Coronary artery (tissue), 2 donors: ENCODE measurements at regions not wholly inside any gene's neighbourhood (a gene's known extent, or its start where the extent isn't known, plus 50 kb on each side); places are given as distances from the start of the nearest gene placed in this dataset.

ENCODE experiments used
- DNase-seq: peaks from one replicate; pipeline ENCODE4 v3.0.0-alpha.2; 2017; ENCODE audit warnings: low spot score
- H3K27ac ChIP-seq, 2 donors: fragments of 200-600 bp; sonication (generic); one replicate each; pipeline ENCODE4 v1.5.1; 2016 to 2019
- H3K4me3 ChIP-seq: fragments of 200-600 bp; sonication (generic); 2 replicates; pipeline ENCODE4 v1.5.1; 2016; ENCODE audit warnings: mild to moderate bottlenecking, moderate library complexity
- TF ChIP-seq, protein P1 (sequence below): fragments of 200-600 bp; sonication (generic); IDR thresholded peaks from one replicate; pipeline ENCODE4 v1.5.1; 2019; ENCODE audit warnings: antibody characterized with exemption

DNA sequence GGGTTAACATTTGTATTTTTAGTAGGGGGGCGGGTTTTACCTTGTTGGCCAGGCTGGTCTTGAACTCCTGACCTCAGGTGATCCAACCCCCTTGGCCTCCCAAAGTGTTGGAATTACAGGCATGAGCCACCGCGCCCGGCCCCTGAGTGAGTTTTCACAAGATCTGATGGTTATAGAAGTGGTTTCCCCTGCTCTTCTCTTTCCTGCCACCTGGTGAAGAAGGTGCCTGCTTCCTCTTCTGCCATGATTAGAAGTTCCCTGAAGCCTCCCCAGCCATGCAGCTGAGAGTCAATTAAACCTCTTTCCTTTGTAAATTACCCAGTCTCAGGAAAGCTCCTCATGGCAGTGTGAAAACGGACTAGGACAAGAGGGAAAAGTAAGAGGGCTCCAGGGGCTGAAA lies 259.1 kb upstream of the PLET1 start:
- Histone ChIP-seq H3K27ac (no peak overlapping the region), H3K4me3 (no peak overlapping the region)
- DNase-seq, result no peak
- TF ChIP-seq, protein P1, sequence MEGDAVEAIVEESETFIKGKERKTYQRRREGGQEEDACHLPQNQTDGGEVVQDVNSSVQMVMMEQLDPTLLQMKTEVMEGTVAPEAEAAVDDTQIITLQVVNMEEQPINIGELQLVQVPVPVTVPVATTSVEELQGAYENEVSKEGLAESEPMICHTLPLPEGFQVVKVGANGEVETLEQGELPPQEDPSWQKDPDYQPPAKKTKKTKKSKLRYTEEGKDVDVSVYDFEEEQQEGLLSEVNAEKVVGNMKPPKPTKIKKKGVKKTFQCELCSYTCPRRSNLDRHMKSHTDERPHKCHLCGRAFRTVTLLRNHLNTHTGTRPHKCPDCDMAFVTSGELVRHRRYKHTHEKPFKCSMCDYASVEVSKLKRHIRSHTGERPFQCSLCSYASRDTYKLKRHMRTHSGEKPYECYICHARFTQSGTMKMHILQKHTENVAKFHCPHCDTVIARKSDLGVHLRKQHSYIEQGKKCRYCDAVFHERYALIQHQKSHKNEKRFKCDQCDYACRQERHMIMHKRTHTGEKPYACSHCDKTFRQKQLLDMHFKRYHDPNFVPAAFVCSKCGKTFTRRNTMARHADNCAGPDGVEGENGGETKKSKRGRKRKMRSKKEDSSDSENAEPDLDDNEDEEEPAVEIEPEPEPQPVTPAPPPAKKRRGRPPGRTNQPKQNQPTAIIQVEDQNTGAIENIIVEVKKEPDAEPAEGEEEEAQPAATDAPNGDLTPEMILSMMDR, result no peak

DNA sequence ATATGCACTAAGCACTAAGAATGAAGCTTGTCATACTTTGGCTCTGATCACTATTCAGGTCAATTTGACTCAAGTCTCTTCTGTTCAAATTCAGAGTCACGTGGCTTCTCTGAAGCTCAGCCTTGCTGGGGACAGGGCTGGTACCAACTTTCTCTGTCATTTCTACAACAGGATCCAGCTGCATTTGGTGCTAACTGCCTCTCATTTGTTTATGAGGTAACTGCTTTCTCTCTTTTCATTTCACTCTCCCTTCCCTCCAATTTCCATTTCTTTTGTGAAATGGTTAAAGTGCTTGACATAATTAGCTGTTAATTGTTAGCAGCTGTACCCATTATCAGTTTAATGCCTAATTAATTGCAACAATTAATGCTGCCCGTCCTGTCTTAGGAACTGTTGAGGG lies 259.7 kb upstream of the PLET1 start:
- TF ChIP-seq, protein P1, result no peak
- DNase-seq, result no peak
- no peak overlapping the region for H3K4me3 ChIP-seq
- H3K27ac ChIP-seq, result no peak overlapping the region

DNA sequence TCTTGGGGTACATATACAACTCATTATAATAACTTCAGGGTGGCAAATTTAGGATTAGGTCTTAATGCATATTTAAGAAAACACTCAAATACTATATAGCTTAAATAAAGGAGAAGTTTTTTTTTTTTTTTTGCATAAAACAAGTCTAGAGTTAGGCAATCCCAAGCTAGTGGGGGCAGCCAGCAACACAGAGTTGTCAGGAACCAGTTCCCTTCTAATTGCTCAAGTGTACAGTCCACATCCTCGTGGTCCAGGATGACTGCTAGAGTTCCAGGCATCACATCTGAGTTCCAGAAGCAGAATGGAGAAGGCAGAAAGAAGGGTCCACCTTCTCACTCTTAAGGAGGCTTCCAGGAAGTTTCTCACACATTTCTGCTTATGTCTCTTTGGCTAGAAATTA lies 261.9 kb upstream of the PLET1 start:
- Histone ChIP-seq H3K27ac (no peak overlapping the region), H3K4me3 (no peak overlapping the region)
- DNase-seq, result no peak
- TF ChIP-seq, protein P1, result no peak

DNA sequence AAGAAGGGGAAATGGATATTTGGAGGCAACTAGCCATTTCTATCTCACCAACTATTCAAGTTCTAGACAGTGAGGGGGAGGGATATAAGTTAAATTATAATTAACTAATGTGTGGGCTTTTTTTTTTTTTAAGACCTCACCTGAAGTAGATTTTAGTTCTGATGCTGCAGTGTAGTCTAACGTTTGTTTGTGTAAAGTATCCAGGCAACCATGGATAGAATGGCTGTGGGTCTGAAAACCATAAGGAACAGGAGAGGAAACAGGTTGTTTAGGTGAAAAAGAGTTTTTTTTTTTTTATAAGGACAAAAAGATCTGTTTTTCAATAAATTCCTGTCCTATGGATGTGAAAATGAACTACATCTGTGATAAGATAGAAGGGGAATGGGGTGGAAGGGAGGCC lies 262.4 kb upstream of the PLET1 start:
- TF ChIP-seq, protein P1, result no peak
- Histone ChIP-seq H3K27ac (peak overlapping the region in 1 of 2 donors; percentile 35), H3K4me3 (no peak overlapping the region)
- DNase-seq, result no peak

DNA sequence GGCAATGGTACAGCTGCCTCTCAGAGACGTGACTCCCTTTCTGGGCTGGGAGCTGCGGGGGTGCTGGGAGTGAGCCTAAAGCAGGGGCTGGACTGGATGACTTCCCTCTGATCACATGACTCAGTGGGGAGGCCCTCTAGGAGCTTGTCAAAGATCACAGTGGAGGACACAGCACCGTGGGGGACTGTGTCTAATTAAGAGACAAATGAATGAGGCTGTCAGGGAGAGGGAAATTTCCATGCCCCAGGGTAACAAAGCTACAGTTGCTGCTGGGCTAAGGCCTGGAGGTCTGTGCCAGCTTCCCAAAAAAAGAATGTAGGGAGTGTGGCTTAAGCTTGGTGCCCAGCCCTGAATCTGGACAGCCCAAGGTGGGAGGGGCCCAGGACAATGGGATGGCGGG lies 262.8 kb upstream of the PLET1 start:
- H3K27ac ChIP-seq, result peak overlapping the region in 1 of 2 donors; percentile 35
- H3K4me3 ChIP-seq, result no peak overlapping the region
- DNase-seq, result no peak
- TF ChIP-seq, protein P1, result no peak

DNA sequence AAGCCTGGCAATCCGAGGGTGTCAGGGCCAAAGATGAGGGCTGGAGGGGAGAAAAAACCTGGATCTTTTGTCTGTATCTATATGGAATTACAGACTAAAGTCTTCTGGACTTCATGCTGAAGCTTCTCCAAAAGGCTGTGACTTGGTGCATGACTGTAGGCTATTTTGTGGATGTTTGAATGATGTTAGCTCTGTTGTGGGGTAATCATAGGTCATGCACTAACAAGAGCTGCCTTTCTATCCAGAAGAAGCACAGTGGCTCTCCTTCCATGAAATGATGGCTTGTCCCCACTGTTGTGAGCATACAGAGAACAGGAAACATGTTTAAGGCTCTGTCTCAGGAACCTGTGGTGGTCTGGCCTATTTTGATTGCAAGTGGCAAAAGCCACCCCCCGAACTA lies 263.3 kb upstream of the PLET1 start:
- H3K27ac ChIP-seq, result peak overlapping the region; percentile 35
- H3K4me3 ChIP-seq, result no peak overlapping the region
- no peak for DNase-seq
- TF ChIP-seq, protein P1, result no peak

DNA sequence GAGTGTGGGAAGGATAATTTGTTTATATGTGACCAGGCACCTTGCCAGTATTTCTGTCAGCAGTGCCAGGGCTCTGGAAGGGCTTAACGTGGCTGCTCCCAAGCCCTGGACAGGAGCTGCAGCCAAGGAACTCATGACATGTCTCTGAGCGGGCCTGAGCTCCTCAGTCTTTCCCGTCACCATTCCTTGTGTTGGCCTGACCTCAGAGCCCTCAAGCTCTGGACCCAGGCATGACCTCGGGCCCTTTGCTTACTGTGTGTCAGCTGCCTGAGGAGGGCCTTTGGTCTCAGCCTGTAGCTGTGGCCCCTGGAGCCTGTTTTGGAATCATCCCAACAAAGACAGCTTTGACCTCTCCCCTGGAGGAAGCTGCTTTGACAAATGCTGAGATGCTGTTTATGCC lies 264.1 kb upstream of the PLET1 start:
- no peak for DNase-seq
- TF ChIP-seq, protein P1, result no peak
- Histone ChIP-seq H3K4me3 (no peak overlapping the region), H3K27ac (peak overlapping the region; percentile 18 to 35)
